ENCODE measurements at regions not wholly inside any gene's neighbourhood (a gene's known extent, or its start where the extent isn't known, plus 50 kb on each side); places are given as distances from the start of the nearest gene placed in this dataset.

DNA sequence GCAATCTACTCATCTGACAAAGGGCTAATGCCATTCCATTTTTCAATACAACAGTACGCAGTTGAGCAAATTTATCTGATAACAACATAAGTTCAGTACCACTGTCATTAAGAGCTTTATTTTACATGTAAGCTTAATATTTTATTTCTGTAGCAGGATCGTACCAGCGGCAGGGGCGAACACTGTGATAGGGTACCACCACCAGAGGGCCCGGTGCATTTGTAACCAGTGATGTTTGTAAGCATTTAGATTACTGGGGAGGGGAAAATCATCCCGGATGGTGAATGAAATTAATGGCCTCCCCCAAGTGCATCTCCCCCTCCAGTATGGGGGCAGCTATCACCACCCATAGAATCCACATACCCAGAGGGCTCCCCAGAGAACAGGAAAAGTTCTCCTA is 179.0 kb downstream of the ADGRA3 start:
- ATAC-seq, result no peak

DNA sequence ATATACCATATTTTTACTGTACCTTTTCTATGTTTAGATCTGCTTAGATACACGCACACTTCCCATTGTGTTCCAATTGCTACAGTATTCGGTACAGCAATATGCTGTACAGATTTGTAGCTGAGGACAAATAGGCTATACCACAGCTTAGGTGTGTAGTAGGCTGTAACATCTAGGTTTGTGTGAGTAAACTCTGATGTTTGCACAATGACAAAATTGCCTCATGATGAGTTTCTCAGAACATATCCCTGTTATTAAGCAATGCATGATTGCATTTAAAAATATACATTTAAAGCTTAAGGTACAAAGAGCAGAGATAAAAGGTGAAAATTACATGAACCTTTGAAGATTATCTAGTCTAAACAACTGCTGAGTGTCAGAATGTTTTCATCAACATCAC is 181.7 kb downstream of the ADGRA3 start:
- no peak for ATAC-seq

DNA sequence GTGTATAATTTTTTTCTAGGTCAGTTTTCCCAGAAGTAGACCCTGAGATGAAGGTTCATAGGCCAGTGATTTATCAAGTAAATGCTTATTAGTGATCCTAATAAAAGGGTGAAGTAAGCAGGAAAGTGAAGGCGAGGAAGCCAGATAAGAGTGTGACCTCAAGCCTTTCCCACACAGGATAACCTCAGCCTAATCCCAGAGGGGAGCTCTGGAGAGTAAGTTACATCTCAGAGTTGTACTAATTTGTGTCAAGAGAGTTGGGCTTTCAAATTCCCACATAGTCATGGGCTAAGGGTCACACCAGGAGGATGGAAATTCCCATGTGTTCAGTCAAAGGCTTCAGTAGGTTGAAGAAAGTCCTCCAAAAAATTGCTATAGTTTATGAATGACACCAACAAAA is 191.4 kb downstream of the ADGRA3 start:
- ATAC-seq, result no peak

DNA sequence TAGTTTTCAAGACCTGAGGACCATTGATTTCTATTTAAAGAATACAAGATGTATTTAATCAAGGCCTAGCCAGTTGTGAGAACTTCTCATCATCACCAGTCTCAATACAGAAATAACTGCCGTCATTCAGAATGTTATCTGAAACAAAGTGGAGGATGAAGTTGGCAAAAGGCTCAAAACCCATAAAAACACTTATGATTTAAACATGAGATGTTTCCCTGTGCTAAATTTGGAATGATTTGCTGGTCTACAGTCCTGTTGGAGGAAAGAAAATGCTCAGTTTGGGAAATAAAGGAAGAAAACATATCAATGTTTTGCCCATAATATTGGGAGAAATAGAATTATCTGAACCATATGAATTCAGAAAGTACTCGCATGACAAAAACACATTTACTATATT is 192.2 kb downstream of the ADGRA3 start:
- ATAC-seq, result no peak

DNA sequence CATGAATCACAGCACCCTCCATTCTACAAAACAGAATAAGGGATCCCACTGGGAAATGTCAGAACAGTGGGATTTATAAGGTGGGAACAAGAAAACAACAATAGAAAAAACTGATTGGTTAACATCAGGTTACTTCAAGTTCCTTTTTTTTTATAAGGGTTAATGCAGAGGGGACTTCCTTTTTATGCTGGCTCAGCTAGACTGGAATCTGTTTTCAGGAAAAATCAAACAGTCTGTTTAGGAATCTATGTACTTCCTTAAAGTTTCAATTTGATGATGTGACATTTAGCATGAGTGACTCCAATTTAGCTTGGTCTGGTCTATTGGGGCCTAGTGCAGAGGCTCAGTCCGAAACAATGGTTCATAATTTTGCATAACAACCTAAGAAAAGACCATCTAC is 192.9 kb downstream of the ADGRA3 start:
- ATAC-seq, result no peak

DNA sequence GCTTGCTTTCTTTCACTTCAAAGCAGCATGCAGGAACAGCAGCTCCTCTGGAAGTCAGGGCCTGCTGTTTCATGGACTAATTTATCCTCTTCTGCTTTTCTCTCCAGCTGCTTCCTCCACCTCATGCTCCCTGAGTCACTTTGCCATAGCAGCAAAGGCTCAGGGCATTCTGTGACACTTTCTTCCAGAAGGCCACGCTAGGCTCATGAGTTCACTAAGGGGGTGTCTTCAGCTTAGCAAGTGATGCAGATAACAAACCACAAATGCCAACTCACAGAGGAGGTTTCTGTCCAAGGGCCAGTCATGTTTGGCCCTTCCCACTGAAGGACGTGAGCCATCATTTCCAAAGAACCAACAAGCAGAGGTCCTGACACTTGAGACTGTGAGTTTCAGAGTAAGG is 200.2 kb downstream of the ADGRA3 start:
- no peak for ATAC-seq

DNA sequence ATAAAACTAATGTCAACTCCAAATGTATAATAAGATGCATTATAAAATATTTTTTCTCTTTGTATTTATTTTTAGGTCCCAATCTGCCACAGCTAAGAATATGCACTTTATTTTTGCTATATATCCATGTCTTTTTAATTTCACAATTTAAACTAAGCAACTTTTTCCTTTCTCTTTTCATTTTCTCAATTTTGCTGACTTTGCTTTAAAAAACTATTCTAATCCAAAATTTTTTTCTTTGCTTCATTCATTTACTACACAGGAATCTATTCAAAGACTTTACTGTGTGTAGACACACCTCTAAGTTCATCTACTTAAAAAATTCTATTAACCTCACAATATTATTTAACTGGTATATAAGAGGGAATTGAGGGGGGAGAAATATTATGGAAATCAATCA is 201.9 kb downstream of the ADGRA3 start:
- ATAC-seq, result no peak

DNA sequence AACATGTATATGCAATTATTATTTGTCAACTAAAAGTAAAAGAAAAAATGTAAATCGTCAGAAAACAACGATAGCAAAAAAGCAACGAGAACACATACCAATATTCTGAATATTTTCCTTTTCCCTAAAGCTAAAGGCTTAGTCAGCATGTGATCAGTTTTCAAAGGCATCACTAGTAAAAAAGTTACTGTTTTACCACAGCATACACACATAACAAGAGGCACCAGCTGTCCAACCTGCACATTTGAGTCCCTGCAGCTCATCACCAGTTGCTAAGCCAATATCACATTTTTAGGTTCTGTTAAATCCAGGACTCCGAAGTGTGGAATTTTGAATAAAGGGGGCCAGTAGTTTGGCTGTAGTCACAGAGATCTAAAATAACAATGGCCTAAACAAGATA is 203.8 kb downstream of the ADGRA3 start:
- no peak for ATAC-seq

DNA sequence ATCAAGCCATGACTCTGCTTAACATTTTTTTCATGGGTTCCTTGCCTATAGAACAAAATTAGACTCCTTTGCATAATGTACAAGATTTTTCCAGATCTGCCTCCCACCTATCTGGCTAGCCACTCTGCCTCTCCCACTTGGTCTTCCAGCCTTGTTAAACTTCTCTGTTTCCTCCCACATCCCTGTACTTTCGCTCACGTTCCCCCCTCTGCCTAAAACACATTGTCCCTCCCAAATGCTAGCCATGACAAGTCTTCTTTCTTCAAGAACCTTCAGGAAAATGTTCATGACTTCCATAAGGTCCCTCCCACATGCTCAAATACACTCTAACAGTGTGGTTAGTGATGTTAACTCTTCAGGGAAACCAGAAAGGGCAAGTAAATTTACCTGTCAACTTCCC is 214.6 kb downstream of the ADGRA3 start:
- no peak for ATAC-seq

DNA sequence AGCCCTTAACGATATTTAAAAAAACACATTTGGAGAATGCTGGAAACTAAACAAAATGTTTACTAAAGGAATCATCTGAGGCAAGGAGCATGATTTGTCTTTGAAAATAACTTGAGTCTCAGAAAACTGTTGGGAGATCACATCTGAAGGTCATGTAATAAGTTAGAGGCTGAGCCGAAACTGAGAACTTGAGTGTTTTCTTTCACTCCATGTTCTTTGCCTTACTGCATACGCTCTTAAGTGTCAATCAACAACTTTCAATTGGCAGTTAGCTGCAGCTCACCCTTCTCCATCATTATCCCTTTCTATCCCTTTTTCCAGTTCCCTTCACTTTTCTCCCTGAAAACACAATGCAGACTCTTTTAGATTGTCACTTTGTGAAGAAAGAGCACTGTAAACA is 216.2 kb downstream of the ADGRA3 start:
- no peak for ATAC-seq

DNA sequence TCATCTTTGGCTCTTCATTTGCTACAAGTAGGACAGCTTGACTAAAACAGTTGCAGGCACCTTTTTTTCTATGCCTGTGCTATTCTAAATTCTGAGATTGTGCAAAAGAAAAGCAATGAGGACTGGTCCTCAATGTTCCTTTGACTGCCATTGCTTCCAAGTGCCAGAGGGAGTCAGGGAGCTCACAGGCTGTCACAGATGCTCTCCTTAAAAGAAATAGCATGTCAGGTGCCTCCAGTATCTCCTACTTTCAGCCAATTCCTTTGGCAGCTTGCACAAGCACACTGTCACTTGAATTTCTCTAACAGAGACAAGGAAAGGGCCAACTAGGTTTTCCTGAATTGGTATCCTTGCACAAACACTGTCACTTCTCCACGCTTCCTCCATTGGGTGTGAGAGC is 228.2 kb downstream of the ADGRA3 start:
- ATAC-seq, result no peak

DNA sequence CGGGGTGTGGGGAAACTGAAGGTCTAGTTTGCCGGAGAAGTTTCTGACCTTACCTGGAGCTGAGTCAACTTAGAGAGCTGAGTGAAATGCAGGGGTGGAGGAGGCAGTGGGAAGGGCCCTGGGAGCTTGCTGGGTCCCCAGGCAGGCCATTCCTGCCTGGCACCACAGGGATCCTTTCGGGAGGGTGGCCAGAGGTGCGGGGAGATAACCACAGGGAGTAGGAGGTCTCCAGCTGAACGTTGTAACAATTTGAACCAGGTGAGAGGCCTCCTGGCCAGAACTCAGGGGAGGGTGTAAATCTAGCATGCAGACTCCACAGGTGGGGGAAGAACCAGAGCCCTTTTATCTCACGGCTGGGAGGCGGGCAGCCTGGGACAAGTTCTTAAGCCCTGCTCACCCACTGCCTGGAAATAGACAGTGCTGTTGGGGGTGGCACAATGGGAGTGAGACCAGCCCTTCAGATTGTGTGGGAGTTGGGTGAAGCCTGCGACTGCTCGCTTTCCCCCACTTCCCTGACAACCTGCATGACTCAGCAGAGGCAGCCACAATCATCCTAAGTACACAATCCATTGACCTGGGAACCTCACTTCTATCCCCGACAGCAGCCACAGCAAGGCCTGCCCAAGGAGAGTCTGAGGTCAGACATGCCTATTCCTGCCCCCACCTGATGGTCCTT is 247.4 kb downstream of the ADGRA3 start:
- peak; percentile 69 for ATAC-seq

DNA sequence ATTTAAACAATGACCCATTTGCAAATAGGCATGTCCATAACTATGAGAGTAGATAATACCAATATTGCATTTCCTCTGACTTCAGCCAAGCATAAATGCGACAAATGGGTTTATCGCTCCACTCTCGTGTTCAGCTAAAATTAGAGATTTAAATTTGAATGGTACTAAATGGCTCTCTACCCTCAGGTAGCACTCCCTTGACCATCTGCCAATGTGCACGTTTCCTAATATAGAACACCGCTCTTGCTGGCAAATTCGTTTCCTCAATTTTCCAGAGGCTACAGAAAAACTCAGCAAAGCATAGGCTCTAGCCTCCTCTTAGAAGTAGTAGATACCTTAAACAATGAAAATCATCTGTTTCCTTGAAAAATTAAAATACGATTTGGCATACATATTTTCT is 251.6 kb downstream of the ADGRA3 start:
- no peak for ATAC-seq

DNA sequence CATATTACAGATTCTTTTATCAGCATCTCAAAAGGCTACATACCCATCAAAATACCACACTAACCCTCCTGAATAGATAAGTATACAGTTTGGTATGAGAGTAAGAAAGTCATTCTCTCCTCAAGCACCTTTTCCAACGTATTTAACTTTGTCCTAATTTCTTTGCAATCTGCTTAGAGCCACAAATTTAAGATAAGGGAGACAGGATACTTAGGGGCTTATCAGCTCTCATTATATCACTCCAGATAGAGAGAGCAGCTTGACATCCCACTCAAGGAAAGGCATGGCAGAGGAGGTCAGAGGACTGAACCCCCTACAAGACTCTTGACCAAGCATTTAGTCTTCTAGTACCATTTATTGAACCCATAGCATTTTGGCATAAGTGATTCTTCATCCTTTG is 262.4 kb downstream of the ADGRA3 start:
- ATAC-seq, result no peak

DNA sequence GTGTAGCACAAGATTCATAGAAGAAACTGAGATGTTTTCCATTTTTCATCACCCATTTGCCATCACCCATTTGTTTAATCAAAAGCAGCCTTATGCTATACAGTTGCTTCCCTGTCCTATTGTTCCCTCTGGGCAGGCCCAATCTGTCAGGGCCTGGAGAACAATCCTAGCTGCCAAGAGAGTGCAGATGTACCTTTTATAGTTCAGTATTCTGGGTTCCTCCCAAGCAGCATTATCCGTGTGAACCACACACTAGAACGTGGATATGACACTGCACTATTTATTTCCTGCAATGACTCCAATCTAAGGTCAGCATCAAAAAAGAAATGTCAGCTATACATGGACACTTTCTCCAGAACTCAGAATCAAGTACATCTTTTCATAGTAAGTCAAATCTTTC is 269.0 kb downstream of the ADGRA3 start:
- ATAC-seq, result no peak

DNA sequence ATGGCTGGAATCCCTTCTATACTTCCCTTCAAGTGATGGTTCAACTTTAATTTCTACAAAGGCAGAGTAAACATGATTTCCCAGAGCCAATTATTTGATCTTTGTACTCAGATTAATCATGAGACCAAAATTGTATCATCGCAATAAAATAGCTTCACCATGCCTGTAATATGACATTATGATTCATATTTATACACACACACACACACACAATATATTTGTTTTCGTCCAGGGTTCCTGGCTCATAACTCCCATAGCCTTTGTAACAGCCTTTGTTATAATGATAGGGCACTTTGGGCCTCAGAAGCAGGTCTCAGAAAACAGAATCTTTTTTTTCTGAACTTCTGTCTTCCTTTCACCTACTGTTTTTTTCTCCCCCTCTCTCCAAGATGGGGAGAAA is 270.6 kb downstream of the ADGRA3 start:
- no peak for ATAC-seq

DNA sequence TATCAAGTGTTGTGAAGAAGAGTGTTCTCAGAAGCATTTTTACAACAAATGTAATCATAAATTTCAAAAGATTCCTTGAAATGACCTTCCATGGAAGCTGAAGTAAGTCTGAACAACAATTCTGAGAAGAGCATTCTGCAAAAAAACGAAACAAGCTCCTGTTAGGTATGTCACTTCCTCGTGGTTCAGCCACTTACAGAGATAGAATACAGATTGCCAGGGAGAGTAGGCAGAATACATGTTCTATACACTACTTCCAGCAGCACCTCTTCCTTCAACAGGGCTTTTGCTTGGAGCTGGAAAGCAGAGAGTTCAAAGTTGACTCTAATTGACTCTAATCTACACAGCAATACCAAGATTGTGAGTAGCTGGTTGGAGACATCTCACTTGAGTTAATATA is 274.5 kb downstream of the ADGRA3 start:
- ATAC-seq, result no peak

DNA sequence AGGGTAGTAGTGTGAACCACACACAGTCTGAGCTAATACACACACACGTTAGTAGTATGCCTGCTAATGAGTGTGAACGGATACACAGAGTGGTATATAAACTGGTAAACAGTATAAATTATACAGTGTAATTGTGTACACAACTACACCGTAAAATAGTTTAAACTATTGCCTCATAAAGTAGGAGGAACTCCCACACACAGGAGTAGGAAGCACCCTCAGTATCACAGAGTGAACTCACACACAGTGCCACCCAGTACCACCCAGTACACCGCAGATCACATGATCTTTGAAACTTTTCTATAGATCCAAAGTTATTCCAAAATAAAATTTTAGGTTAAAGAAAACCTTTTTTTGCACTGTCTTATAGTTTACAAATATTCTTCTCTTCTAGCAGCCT is 275.1 kb downstream of the ADGRA3 start:
- ATAC-seq, result no peak

DNA sequence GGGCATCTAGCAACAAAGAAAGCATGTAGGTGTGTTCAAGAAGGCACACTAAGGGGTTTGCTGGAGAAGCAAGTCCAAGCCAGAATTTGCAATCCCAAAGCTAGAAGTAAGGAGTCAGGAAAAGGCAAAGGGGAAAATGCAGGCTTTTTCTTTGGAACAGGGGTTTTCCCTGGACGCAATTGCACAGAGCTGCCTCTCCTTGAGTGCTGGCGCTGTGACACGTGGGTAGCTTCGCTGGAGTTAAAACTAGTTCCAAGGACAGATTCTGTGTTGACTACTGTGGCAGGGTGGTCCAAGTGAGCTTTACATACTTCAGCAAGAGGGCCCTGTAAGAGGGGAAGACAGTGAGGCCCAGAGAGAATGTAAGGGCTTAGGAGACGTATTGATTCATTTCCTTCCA is 277.1 kb downstream of the ADGRA3 start:
- ATAC-seq, result peak; percentile 47

DNA sequence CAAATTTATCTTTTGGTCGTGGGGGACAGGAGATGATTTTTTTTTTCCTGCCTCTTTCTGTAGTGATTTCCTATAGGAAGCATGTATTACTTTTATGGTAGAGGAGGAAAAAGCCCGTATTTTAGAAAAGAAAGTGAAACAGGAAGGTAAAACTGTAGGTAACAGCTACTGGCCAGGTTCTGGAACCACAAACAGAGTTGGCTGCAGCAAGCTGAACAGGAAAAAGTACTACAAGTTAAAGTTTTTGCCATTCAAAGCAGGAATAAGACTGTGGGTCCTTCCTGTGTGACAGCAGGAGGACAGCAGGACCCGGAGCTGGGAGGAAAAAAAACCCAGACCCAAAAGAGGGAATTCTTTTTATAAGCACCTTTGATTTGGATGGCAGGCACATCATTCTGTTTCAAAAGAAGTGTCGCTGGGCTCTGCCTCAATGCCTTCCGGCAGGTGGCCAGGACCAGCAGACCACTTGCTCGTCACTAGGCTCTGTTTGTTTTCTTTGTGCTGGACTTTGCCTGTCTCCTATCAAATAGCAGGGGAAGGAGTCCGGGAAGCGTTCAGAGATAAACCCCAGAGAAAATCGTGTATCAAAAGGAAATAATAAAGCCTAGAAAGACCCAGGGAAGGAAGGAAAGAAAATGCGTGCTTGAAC is 277.9 kb downstream of the ADGRA3 start:
- no peak for ATAC-seq

DNA sequence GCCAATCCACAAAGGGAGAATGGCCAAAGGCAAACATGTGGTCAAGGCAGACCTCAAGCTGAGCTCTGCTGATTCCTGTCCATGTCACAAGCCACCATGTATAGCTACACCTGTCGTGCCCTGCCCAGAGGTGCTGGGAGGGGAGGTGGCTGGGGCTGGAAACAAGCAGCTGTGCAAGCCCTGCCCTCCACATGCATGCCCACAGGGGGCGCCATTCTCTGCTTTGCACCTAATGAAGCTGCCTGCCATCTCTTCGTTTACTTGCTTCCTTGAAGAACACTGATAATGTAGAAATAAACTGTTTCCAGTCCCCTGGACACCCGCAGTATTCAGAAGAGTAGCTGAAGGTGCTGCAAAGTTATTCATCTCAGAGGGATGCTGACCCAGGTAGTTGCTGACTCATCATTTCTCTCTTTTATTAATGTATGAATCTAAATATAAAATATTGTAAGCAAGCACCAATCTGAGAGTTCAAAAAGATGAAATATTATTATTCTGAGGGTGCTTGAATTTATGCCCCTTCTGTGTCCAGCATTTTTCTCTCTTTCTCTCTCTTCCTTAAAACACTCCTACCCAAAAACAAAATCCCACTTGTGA is 278.6 kb downstream of the ADGRA3 start:
- peak; percentile 86 for ATAC-seq

DNA sequence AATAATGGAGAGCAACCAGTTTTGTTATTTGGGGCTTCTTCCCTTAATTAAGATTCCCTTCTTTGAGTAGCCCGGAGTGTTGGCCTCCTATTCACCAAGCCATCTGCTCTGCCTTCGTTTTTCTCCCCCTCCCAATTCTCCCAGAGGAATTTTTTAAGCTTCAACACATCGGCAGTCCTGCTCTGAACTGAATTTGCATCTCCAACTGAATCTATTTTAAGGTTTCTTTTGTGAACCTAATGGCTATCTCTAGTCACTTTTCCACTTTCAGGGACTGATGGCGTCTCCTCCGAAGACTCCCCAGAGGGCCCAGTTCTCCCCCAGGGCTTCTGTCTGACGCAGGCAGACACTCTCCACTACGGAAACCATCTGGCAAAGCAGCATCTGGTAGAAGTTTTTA is 280.2 kb downstream of the ADGRA3 start:
- ATAC-seq, result no peak

DNA sequence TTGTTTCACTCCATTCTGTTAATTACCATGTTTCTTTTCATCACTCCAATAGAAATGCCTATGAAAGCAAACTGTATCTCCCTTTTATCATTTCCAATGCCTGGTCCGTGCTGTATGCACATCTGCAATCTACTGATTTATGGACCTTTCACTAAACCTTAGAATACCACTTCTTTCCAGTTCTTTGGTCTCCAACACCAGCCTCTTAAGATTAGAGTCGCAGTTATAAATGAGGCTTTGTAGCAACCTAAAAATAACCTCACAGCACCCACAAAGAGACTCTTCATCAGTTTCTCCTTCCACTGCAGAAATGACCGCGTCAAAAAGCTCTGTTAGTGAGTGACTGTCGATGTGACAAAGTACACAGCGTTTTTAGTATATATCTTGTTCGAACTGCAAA is 282.6 kb downstream of the ADGRA3 start:
- ATAC-seq, result no peak

DNA sequence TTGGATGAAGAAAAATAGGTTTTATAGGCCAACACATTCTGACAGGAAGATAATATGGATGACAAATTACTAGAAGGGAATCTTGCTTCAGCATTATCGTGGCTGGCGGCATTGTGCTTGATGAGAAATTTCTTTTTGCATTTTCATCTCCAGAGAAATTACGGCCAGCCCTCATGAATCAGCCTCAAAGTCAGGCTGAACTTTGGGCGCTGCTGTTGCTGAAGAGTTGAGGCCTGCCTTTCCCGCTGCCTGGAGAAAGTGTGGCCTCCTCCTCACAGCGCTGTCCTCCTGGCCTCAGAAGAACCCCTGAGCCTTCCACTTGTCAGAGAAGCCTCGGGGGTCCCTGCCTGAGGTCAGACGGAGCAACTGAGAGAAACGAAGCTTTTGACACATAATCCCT is 272.4 kb upstream of the KCNIP4 start:
- no peak for ATAC-seq

DNA sequence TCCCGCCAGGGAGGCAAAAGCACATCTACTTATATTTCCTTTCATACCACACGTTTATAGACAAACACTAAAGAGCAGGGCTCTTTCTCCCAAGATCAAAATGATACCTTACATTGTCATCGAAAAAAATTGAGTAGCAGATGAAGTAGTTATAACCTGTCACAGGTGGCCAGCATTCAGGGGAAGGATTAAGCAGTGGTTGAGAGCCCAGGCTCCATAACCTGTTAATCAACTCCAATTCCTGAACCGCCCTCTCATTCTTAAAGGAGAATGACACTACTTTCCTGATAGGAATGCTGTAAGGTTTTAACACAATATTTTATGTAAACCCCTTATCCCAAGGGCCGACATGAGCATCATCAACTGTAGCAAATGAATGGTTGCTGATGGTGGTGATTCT is 268.9 kb upstream of the KCNIP4 start:
- ATAC-seq, result peak; percentile 94
